PC-9 (cell line): ENCODE measurements at regions not wholly inside any gene's neighbourhood (a gene's known extent, or its start where the extent isn't known, plus 50 kb on each side); places are given as distances from the start of the nearest gene placed in this dataset.

Experiments used
- EZH2 ChIP-seq: fragments of 200-600 bp; sonication (generic); IDR thresholded peaks from 2 replicates; pipeline ENCODE4 v1.8.0; 2017; ENCODE audit warnings: antibody characterized with exemption, low read depth
- TF ChIP-seq, protein P1 (sequence below): fragments of 200-600 bp; sonication (generic); conservative IDR thresholded peaks from 2 replicates; pipeline ENCODE4 v1.6.1; 2017; ENCODE audit warnings: mixed run types, antibody characterized with exemption, mild to moderate bottlenecking, moderate library complexity

DNA sequence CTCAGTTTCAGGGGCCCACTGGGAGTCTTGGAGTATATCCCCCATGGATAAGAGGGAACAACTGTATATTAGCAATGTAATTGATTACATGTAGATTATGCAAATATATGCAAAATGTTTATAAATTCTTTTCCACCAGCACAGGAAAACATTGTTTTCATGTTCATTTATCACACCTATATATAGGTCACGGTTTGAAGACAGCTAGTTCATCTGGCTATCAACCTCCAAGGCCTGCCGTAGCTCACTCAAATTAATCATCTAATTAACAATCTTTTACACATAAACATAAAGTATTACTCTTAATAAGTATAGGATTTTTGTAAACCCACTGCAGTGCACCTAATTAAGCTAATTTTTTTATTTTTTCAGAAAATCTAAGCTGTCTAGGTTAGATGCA is 53.7 kb upstream of the SP4 start:
- TF ChIP-seq, protein P1, sequence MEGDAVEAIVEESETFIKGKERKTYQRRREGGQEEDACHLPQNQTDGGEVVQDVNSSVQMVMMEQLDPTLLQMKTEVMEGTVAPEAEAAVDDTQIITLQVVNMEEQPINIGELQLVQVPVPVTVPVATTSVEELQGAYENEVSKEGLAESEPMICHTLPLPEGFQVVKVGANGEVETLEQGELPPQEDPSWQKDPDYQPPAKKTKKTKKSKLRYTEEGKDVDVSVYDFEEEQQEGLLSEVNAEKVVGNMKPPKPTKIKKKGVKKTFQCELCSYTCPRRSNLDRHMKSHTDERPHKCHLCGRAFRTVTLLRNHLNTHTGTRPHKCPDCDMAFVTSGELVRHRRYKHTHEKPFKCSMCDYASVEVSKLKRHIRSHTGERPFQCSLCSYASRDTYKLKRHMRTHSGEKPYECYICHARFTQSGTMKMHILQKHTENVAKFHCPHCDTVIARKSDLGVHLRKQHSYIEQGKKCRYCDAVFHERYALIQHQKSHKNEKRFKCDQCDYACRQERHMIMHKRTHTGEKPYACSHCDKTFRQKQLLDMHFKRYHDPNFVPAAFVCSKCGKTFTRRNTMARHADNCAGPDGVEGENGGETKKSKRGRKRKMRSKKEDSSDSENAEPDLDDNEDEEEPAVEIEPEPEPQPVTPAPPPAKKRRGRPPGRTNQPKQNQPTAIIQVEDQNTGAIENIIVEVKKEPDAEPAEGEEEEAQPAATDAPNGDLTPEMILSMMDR: no peak
- no peak for TF ChIP-seq EZH2
